Neuronal stem cell (in vitro differentiated cells): ENCODE measurements at regions not wholly inside any gene's neighbourhood (a gene's known extent, or its start where the extent isn't known, plus 50 kb on each side); places are given as distances from the start of the nearest gene placed in this dataset.

Experiments used
- DNase-seq: peaks from one replicate; pipeline ENCODE4 v3.0.0-alpha.2; 2013; ENCODE audit warnings: low spot score
- H2AFZ ChIP-seq: one replicate; pipeline ENCODE4 v1.6.1; 2013; ENCODE audit warnings: mild to moderate bottlenecking, low read length, inconsistent platforms
- H2AK5ac ChIP-seq: 2 replicates; pipeline ENCODE4 v1.6.1; 2013; ENCODE audit warnings: low read depth, mild to moderate bottlenecking, inconsistent platforms, low read length, moderate library complexity, mixed read lengths
- H2BK120ac ChIP-seq: 2 replicates; pipeline ENCODE4 v1.6.1; 2013; ENCODE audit warnings: low read depth, mild to moderate bottlenecking, inconsistent platforms, low read length, moderate library complexity, mixed read lengths
- H2BK12ac ChIP-seq: one replicate; pipeline ENCODE4 v1.6.1; 2013; ENCODE audit warnings: low read length, inconsistent platforms
- H2BK15ac ChIP-seq: 2 replicates; pipeline ENCODE4 v1.6.1; 2013; ENCODE audit warnings: mild to moderate bottlenecking, low read length, inconsistent platforms, mixed read lengths
- H2BK5ac ChIP-seq: one replicate; pipeline ENCODE4 v1.6.1; 2013; ENCODE audit warnings: inconsistent platforms, mild to moderate bottlenecking, low read length, moderate library complexity
- H3K14ac ChIP-seq: one replicate; pipeline ENCODE4 v1.6.1; 2013; ENCODE audit warnings: low read length, inconsistent platforms
- H3K18ac ChIP-seq: 2 replicates; pipeline ENCODE4 v1.6.1; 2013; ENCODE audit warnings: low read length, inconsistent platforms
- H3K23ac ChIP-seq: 2 replicates; pipeline ENCODE4 v1.6.1; 2013; ENCODE audit warnings: low read depth, mild to moderate bottlenecking, mixed read lengths, low read length, inconsistent platforms; ENCODE audit not compliant: poor library complexity
- H3K27ac ChIP-seq: replicated peaks from 3 replicates; pipeline ENCODE4 v1.5.1; 2013; ENCODE audit warnings: low read length, inconsistent platforms
- H3K27me3 ChIP-seq, 3 experiments: 2 replicates each; pipeline ENCODE4 v1.6.1; 2013; ENCODE audit warnings: low read length in 3 of 3, mild to moderate bottlenecking in 2 of 3, inconsistent platforms in 1 of 3, low read depth in 1 of 3, mixed read lengths in 1 of 3, moderate library complexity in 1 of 3; ENCODE audit not compliant: control insufficient read depth in 3 of 3, insufficient read depth in 3 of 3
- H3K36me3 ChIP-seq, 2 donors: replicated peaks in 1 of 2; 2 replicates each; pipeline ENCODE4 v1.6.1; 2013; ENCODE audit warnings: low read length in 2 of 2; ENCODE audit not compliant: control insufficient read depth in 2 of 2, insufficient read depth in 2 of 2
- H3K4ac ChIP-seq: 2 replicates; pipeline ENCODE4 v1.6.1; 2013; ENCODE audit warnings: inconsistent platforms, mild to moderate bottlenecking, low read length, moderate library complexity
- H3K4me1 ChIP-seq, 2 donors: 1 replicate in 1 of 2; 2 replicates in 1 of 2; pipeline ENCODE4 v1.6.1; 2013; ENCODE audit warnings: low read length in 2 of 2, low read depth in 1 of 2; ENCODE audit not compliant: control insufficient read depth in 2 of 2, insufficient read depth in 1 of 2
- H3K4me2 ChIP-seq: one replicate; pipeline ENCODE4 v1.6.1; 2013; ENCODE audit warnings: mild to moderate bottlenecking, low read length, inconsistent platforms; ENCODE audit not compliant: insufficient read depth, poor library complexity, severe bottlenecking
- H3K4me3 ChIP-seq, 2 donors: 2 replicates each; pipeline ENCODE4 v1.5.1; 2013; ENCODE audit warnings: low read length in 2 of 2, mild to moderate bottlenecking in 2 of 2, inconsistent platforms in 1 of 2, moderate library complexity in 1 of 2
- H3K79me1 ChIP-seq: one replicate; pipeline ENCODE4 v1.6.1; 2013; ENCODE audit warnings: low read depth, mild to moderate bottlenecking, inconsistent platforms, low read length, moderate library complexity
- H3K9ac ChIP-seq: one replicate; pipeline ENCODE4 v1.6.1; 2013; ENCODE audit warnings: mild to moderate bottlenecking, low read depth, low read length, inconsistent platforms; ENCODE audit not compliant: poor library complexity
- H3K9me3 ChIP-seq, 2 donors: replicated peaks in 1 of 2; 2 replicates each; pipeline versions ENCODE3 to v1.6.1; 2013; ENCODE audit warnings: low read length in 2 of 2, mild to moderate bottlenecking in 2 of 2, inconsistent platforms in 1 of 2, low read depth in 1 of 2, mixed read lengths in 1 of 2, moderate library complexity in 1 of 2; ENCODE audit not compliant: control insufficient read depth in 2 of 2, insufficient read depth in 1 of 2
- H4K8ac ChIP-seq: one replicate; pipeline ENCODE4 v1.6.1; 2013; ENCODE audit warnings: low read depth, mild to moderate bottlenecking, inconsistent platforms, low read length, moderate library complexity
- H4K91ac ChIP-seq: one replicate; pipeline ENCODE4 v1.6.1; 2013; ENCODE audit warnings: low read length, low read depth, mild to moderate bottlenecking, inconsistent platforms; ENCODE audit not compliant: poor library complexity
- WGBS, 2 donors: extraction: QIAGEN DNeasy Blood & Tissue Kit; methylation state at CpG; one replicate each; pipeline ENCODE4 v1.1.7; 2013; ENCODE audit warnings: missing lambda C conversion rate in 2 of 2, mixed read lengths in 1 of 2; ENCODE audit not compliant: insufficient read length in 2 of 2, insufficient replicate concordance in 1 of 2; ENCODE audit errors: extremely low coverage in 2 of 2; 5-methylcytosine and 5-hydroxymethylcytosine counted together

- H3K4me2 ChIP-seq: no peak overlapping the region
- H2BK5ac ChIP-seq: no peak overlapping the region
- no peak overlapping the region for H2BK15ac ChIP-seq
- no peak overlapping the region for H3K4ac ChIP-seq
- no peaks in the 10 kb centered on the region for H3K27me3 ChIP-seq
- no peak overlapping the region for H3K9ac ChIP-seq
- H3K36me3 ChIP-seq: no peaks in the 10 kb centered on the region
- no peak overlapping the region for H4K8ac ChIP-seq
- DNase-seq: no peak
- H3K14ac ChIP-seq: no peak overlapping the region
- no CpG with 5 or more reads among the region's 2 CpGs for WGBS, 2 donors
- H3K23ac ChIP-seq: no peak overlapping the region
- no peak overlapping the region for H2AFZ ChIP-seq
- H3K27ac ChIP-seq: no peak overlapping the region
- no peak overlapping the region for H2BK120ac ChIP-seq
- no peak overlapping the region for H2AK5ac ChIP-seq
- H3K4me1 ChIP-seq: peaks cover 0 to 2% of the 10 kb centered on the region in 2 donors
- no peak overlapping the region for H3K4me3 ChIP-seq
- no peaks in the 10 kb centered on the region for H3K9me3 ChIP-seq
- no peak overlapping the region for H3K18ac ChIP-seq
- no peak overlapping the region for H2BK12ac ChIP-seq
- H3K79me1 ChIP-seq: no peaks in the 10 kb centered on the region
- no peak overlapping the region for H4K91ac ChIP-seq
These were observed 85.2 kb upstream of the TNC start for GRCh38 chr9:115202960-115203751.

- Histone ChIP-seq H2BK12ac (no peak overlapping the region), H3K18ac (no peak overlapping the region), H3K9ac (no peak overlapping the region), H3K27me3 (no peaks in the 10 kb centered on the region), H3K36me3 (no peaks in the 10 kb centered on the region), H3K14ac (no peak overlapping the region), H3K4me2 (no peak overlapping the region), H2AFZ (no peak overlapping the region), H2BK15ac (no peak overlapping the region), H4K91ac (no peak overlapping the region), H3K27ac (no peak overlapping the region), H2AK5ac (no peak overlapping the region), H3K79me1 (no peaks in the 10 kb centered on the region), H3K9me3 (no peaks in the 10 kb centered on the region), H3K4me1 (peaks cover 0 to 2% of the 10 kb centered on the region in 2 donors), H3K23ac (no peak overlapping the region), H3K4me3 (no peak overlapping the region), H2BK120ac (no peak overlapping the region), H4K8ac (no peak overlapping the region), H3K4ac (no peak overlapping the region), H2BK5ac (no peak overlapping the region)
- no CpG with 5 or more reads among the region's 1 CpG for WGBS, 2 donors
- DNase-seq: no peak
These were observed 87.0 kb upstream of the TNC start for GRCh38 chr9:115204904-115205453.

GRCh38 chr9:115207003-115207836 lies 89.3 kb upstream of the TNC start:
- H3K18ac ChIP-seq: no peak overlapping the region
- no peak overlapping the region for H2BK120ac ChIP-seq
- no peaks in the 10 kb centered on the region for H3K27me3 ChIP-seq
- H3K4ac ChIP-seq: no peak overlapping the region
- H3K14ac ChIP-seq: no peak overlapping the region
- no CpG with 5 or more reads among the region's 3 CpGs for WGBS, 2 donors
- no peak for DNase-seq
- no peak overlapping the region for H2BK15ac ChIP-seq
- no peak overlapping the region for H4K91ac ChIP-seq
- no peaks in the 10 kb centered on the region for H3K79me1 ChIP-seq
- H3K4me1 ChIP-seq: peaks cover 0 to 2% of the 10 kb centered on the region in 2 donors
- H3K9ac ChIP-seq: no peak overlapping the region
- no peaks in the 10 kb centered on the region for H3K36me3 ChIP-seq
- H2BK12ac ChIP-seq: no peak overlapping the region
- H2AK5ac ChIP-seq: no peak overlapping the region
- H3K4me2 ChIP-seq: no peak overlapping the region
- no peak overlapping the region for H4K8ac ChIP-seq
- no peaks in the 10 kb centered on the region for H3K9me3 ChIP-seq
- no peak overlapping the region for H3K23ac ChIP-seq
- H2BK5ac ChIP-seq: no peak overlapping the region
- no peak overlapping the region for H3K4me3 ChIP-seq
- no peak overlapping the region for H3K27ac ChIP-seq
- H2AFZ ChIP-seq: no peak overlapping the region

- H3K4me3 ChIP-seq: no peak overlapping the region
- no peak overlapping the region for H3K18ac ChIP-seq
- no peaks in the 10 kb centered on the region for H3K36me3 ChIP-seq
- H3K4me1 ChIP-seq: peaks cover 5 to 6% of the 10 kb centered on the region in 2 donors
- H4K91ac ChIP-seq: no peak overlapping the region
- no peak overlapping the region for H3K9ac ChIP-seq
- no peak overlapping the region for H2BK120ac ChIP-seq
- no peak overlapping the region for H2AK5ac ChIP-seq
- no peak overlapping the region for H2BK12ac ChIP-seq
- H3K27ac ChIP-seq: no peak overlapping the region
- H3K79me1 ChIP-seq: no peaks in the 10 kb centered on the region
- H3K27me3 ChIP-seq: no peaks in the 10 kb centered on the region
- no peak overlapping the region for H2AFZ ChIP-seq
- H3K9me3 ChIP-seq: no peaks in the 10 kb centered on the region
- no peak overlapping the region for H2BK15ac ChIP-seq
- H3K14ac ChIP-seq: no peak overlapping the region
- H4K8ac ChIP-seq: no peak overlapping the region
- no peak overlapping the region for H2BK5ac ChIP-seq
- DNase-seq: no peak
- H3K4ac ChIP-seq: no peak overlapping the region
- H3K23ac ChIP-seq: no peak overlapping the region
- H3K4me2 ChIP-seq: no peak overlapping the region
These were observed 90.5 kb upstream of the TNC start for GRCh38 chr9:115208501-115208900.
